Sigmoid colon (tissue), 4 donors: ENCODE measurements at regions not wholly inside any gene's neighbourhood (a gene's known extent, or its start where the extent isn't known, plus 50 kb on each side); places are given as distances from the start of the nearest gene placed in this dataset.

ENCODE experiments used
- EP300 ChIP-seq, 4 donors: sonication (generic); formaldehyde crosslinking; IDR thresholded peaks; one replicate each; pipeline ENCODE4 v1.6.1; 2017; ENCODE audit warnings: antibody characterized with exemption in 4 of 4
- POLR2A ChIP-seq, 2 donors: fragments of 450-650 bp; IDR thresholded peaks; one replicate each; pipeline ENCODE4 v1.6.1; 2016; ENCODE audit warnings: antibody characterized with exemption in 2 of 2, mild to moderate bottlenecking in 2 of 2, moderate library complexity in 2 of 2
- POLR2AphosphoS5 ChIP-seq, 4 donors: sonication (generic); formaldehyde crosslinking; IDR thresholded peaks; one replicate each; pipeline ENCODE4 v1.6.1; 2017; ENCODE audit warnings: antibody characterized with exemption in 4 of 4
- TF ChIP-seq, protein P1 (sequence below), 4 experiments: fragments of 450-650 bp in 3 of 4; fragments of 200-600 bp in 1 of 4; IDR thresholded peaks; one replicate each; pipeline ENCODE4 v1.5.1; 2016 to 2019; ENCODE audit warnings: antibody characterized with exemption in 4 of 4, mild to moderate bottlenecking in 3 of 4, moderate library complexity in 2 of 4

DNA sequence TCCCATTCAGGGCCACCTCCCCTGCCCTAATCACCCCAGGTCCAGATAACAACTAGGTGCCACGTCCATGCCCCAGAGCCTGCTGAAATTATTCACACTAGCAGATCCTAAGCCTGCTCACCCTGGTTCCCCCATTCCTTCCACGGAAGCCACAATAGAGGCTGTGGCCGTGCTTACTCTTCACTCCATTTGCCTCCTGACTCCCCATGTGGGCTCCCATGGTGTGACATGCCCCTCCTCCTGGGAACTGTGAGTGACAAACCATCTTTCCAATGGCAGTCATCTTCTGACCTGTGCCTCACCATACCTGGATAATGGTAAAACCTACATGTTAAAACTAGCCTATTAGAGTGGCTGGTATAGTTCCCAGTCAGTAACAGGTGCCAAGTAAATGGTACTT, 216.2 kb upstream of the PRKCQ start:
- TF ChIP-seq POLR2A (IDR thresholded peaks at IDR 0.05) (no peak), EP300 (IDR thresholded peaks at IDR 0.05) (no peak), POLR2AphosphoS5 (IDR thresholded peaks at IDR 0.05) (no peak)
- TF ChIP-seq, protein P1, sequence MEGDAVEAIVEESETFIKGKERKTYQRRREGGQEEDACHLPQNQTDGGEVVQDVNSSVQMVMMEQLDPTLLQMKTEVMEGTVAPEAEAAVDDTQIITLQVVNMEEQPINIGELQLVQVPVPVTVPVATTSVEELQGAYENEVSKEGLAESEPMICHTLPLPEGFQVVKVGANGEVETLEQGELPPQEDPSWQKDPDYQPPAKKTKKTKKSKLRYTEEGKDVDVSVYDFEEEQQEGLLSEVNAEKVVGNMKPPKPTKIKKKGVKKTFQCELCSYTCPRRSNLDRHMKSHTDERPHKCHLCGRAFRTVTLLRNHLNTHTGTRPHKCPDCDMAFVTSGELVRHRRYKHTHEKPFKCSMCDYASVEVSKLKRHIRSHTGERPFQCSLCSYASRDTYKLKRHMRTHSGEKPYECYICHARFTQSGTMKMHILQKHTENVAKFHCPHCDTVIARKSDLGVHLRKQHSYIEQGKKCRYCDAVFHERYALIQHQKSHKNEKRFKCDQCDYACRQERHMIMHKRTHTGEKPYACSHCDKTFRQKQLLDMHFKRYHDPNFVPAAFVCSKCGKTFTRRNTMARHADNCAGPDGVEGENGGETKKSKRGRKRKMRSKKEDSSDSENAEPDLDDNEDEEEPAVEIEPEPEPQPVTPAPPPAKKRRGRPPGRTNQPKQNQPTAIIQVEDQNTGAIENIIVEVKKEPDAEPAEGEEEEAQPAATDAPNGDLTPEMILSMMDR (IDR thresholded peaks at IDR 0.05), result no peak
